Caco-2 (cell line): ENCODE measurements at regions not wholly inside any gene's neighbourhood (a gene's known extent, or its start where the extent isn't known, plus 50 kb on each side); places are given as distances from the start of the nearest gene placed in this dataset.

ENCODE experiments used
- BruUV-seq: library from RNA; stranded (reverse); fragments of 400-500 nt; replicated peaks from 2 replicates; lab custom pipeline; 2021; lab: Mats Ljungman, UMichigan
- CTCF ChIA-PET: fragments of 300-600 bp; sonication (Branson Sonifier 250); formaldehyde crosslinking; loops from one replicate; lab custom pipeline; 2022; ENCODE audit warnings: antibody characterized with exemption; lab: Charles Lee
- POLR2A ChIA-PET: fragments of 300-600 bp; sonication (Branson Sonifier 250); formaldehyde crosslinking; loops from one replicate; lab custom pipeline; 2022; ENCODE audit warnings: antibody characterized with exemption; lab: Charles Lee
- DNase-seq, 2 experiments: peaks; one replicate each; pipeline versions ENCODE4 v3.0.0 to v3.0.0-alpha.2; 2020 to 2022
- H3K27me3 ChIP-seq: replicated peaks from 2 replicates; pipeline ENCODE4 v1.6.0; 2011; ENCODE audit warnings: low read length; ENCODE audit not compliant: control insufficient read depth, insufficient read depth
- H3K36me3 ChIP-seq: 2 replicates; pipeline ENCODE4 v1.5.1; 2011; ENCODE audit warnings: low read length; ENCODE audit not compliant: control insufficient read depth, insufficient read depth
- H3K4me1 ChIP-seq: fragments of 250-450 bp; sonication (Bioruptor Pico); 2 replicates; pipeline ENCODE4 v1.5.1; 2020; ENCODE audit warnings: mild to moderate bottlenecking
- H3K4me3 ChIP-seq: 2 replicates; pipeline ENCODE4 v1.5.1; 2011; ENCODE audit warnings: low read depth, mild to moderate bottlenecking, control low read depth, low read length
- H3K9me3 ChIP-seq: fragments of 250-450 bp; sonication (Bioruptor Pico); 2 replicates; pipeline ENCODE4 v1.5.1; 2020; ENCODE audit warnings: mild to moderate bottlenecking, moderate library complexity
- H3K27ac Mint-ChIP-seq: one replicate; pipeline ENCODE4 v1.8.0; 2022; ENCODE audit warnings: mixed read lengths; ENCODE audit not compliant: unreplicated experiment
- H3K27me3 Mint-ChIP-seq: one replicate; pipeline ENCODE4 v1.8.0; 2022; ENCODE audit warnings: mixed read lengths; ENCODE audit not compliant: insufficient read depth, unreplicated experiment
- H3K36me3 Mint-ChIP-seq: one replicate; pipeline ENCODE4 v1.8.0; 2022; ENCODE audit warnings: mild to moderate bottlenecking, mixed read lengths; ENCODE audit not compliant: insufficient read depth, unreplicated experiment
- H3K4me1 Mint-ChIP-seq: one replicate; pipeline ENCODE4 v1.8.0; 2022; ENCODE audit warnings: low read depth, mixed read lengths; ENCODE audit not compliant: unreplicated experiment
- H3K4me3 Mint-ChIP-seq: one replicate; pipeline ENCODE4 v1.8.0; 2022; ENCODE audit warnings: mild to moderate bottlenecking, moderate library complexity, mixed read lengths; ENCODE audit not compliant: unreplicated experiment
- H3K9me3 Mint-ChIP-seq: one replicate; pipeline ENCODE4 v1.8.0; 2022; ENCODE audit warnings: mixed read lengths; ENCODE audit not compliant: unreplicated experiment
- CTCF ChIP-seq, 2 experiments: fragments of 200-600 bp in 1 of 2; IDR thresholded peaks; 1 replicate in 1 of 2; 2 replicates in 1 of 2; pipeline versions ENCODE4 v1.5.1 to v1.8.0; 2011 to 2022; ENCODE audit warnings: antibody characterized with exemption in 1 of 2, control low read depth in 1 of 2, inconsistent platforms in 1 of 2, low read depth in 1 of 2, low read length in 1 of 2, mild to moderate bottlenecking in 1 of 2, moderate library complexity in 1 of 2; ENCODE audit not compliant: insufficient read depth in 1 of 2, severe bottlenecking in 1 of 2, unreplicated experiment in 1 of 2
- intact Hi-C: fragments of 100-400 bp; cut with micrococcal nuclease; formaldehyde crosslinking; loops from one replicate; pipeline ENCODE4 v1.10.0; 2022; ENCODE audit not compliant: unreplicated experiment

- no peaks in the 10 kb centered on the region for H3K36me3 ChIP-seq
- POLR2A ChIA-PET, result no interaction called here
- CTCF ChIA-PET, result no interaction called here
- intact Hi-C loops, result no loop called here
- BruUV-seq, result no TSS peak
- Mint-ChIP-seq H3K4me3 (no peak overlapping the region), H3K36me3 (no peaks in the 10 kb centered on the region), H3K27me3 (no peaks in the 10 kb centered on the region), H3K9me3 (no peaks in the 10 kb centered on the region), H3K4me1 (no peaks in the 10 kb centered on the region), H3K27ac (no peak overlapping the region)
- no peaks in the 10 kb centered on the region for H3K4me1 ChIP-seq
- H3K4me3 ChIP-seq, result no peak overlapping the region
- H3K9me3 ChIP-seq, result no peaks in the 10 kb centered on the region
- TF ChIP-seq CTCF (IDR thresholded peaks at IDR 0.05; ENCODE audit: insufficient read depth in 1 of 2, low read depth in 1 of 2, low read length in 1 of 2, severe bottlenecking in 1 of 2, unreplicated experiment in 1 of 2), result no peak
- no peaks in the 10 kb centered on the region for H3K27me3 ChIP-seq
- no peak for DNase-seq
These were observed 118.0 kb upstream of the RAB27B start for GRCh38 chr18:54710074-54710899.

GRCh38 chr18:54710900-54711281, 117.4 kb upstream of the RAB27B start:
- no peak for TF ChIP-seq CTCF (IDR thresholded peaks at IDR 0.05; ENCODE audit: insufficient read depth in 1 of 2, low read depth in 1 of 2, low read length in 1 of 2, severe bottlenecking in 1 of 2, unreplicated experiment in 1 of 2)
- Mint-ChIP-seq H3K27me3 (no peaks in the 10 kb centered on the region), H3K27ac (no peak overlapping the region), H3K4me3 (no peak overlapping the region), H3K4me1 (no peaks in the 10 kb centered on the region), H3K36me3 (no peaks in the 10 kb centered on the region), H3K9me3 (no peaks in the 10 kb centered on the region)
- Histone ChIP-seq H3K27me3 (no peaks in the 10 kb centered on the region), H3K9me3 (no peaks in the 10 kb centered on the region), H3K36me3 (no peaks in the 10 kb centered on the region), H3K4me1 (no peaks in the 10 kb centered on the region), H3K4me3 (no peak overlapping the region)
- intact Hi-C loops, result no loop called here
- DNase-seq, result no peak
- ChIA-PET CTCF (no interaction called here), POLR2A (no interaction called here)
- no TSS peak for BruUV-seq

DNA sequence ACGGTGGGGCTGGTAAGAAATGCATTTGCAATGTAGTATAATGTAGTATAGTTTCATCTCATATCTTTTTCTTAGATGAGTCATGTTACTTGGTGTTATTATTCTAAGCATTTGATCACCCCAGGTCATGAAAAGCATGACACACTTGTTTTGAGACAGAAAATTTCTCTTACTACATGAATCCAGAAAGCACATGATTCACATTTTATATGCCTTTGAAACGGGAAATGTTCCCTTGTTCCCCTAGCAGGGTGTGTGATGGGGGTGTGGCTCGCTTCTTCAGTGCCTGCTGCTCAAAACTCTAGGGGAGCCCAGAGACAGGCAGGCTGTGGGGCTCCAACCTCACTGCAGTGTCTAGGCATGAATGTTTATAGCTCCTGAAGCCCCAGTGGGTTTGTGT, 116.0 kb upstream of the RAB27B start:
- Histone ChIP-seq H3K36me3 (no peaks in the 10 kb centered on the region), H3K4me1 (no peaks in the 10 kb centered on the region), H3K4me3 (no peak overlapping the region), H3K9me3 (no peaks in the 10 kb centered on the region), H3K27me3 (no peaks in the 10 kb centered on the region)
- H3K27ac Mint-ChIP-seq, result no peak overlapping the region
- H3K4me1 Mint-ChIP-seq, result no peaks in the 10 kb centered on the region
- H3K27me3 Mint-ChIP-seq, result no peaks in the 10 kb centered on the region
- H3K9me3 Mint-ChIP-seq, result no peaks in the 10 kb centered on the region
- no peak for DNase-seq
- CTCF ChIA-PET, result no interaction called here
- BruUV-seq, result no TSS peak
- POLR2A ChIA-PET, result no interaction called here
- TF ChIP-seq CTCF (IDR thresholded peaks at IDR 0.05; ENCODE audit: insufficient read depth in 1 of 2, low read depth in 1 of 2, low read length in 1 of 2, severe bottlenecking in 1 of 2, unreplicated experiment in 1 of 2), result no peak
- H3K36me3 Mint-ChIP-seq, result no peaks in the 10 kb centered on the region
- intact Hi-C loops, result no loop called here
- H3K4me3 Mint-ChIP-seq, result no peak overlapping the region
